Activated naive CD4-positive, alpha-beta T cell treated with anti-CD3 and anti-CD28 coated beads, Interleukin-2, amount 50 U/mL, for 24 hours (primary cell): ENCODE measurements at regions not wholly inside any gene's neighbourhood (a gene's known extent, or its start where the extent isn't known, plus 50 kb on each side); places are given as distances from the start of the nearest gene placed in this dataset.

Experiments used
- H3K27ac Mint-ChIP-seq: one replicate; pipeline ENCODE4 v1.8.0; 2021; ENCODE audit warnings: mild to moderate bottlenecking, mixed read lengths
- H3K27me3 Mint-ChIP-seq: one replicate; pipeline ENCODE4 v1.8.0; 2021; ENCODE audit warnings: mixed read lengths
- H3K36me3 Mint-ChIP-seq: one replicate; pipeline ENCODE4 v1.8.0; 2021; ENCODE audit warnings: mixed read lengths
- H3K4me1 Mint-ChIP-seq: one replicate; pipeline ENCODE4 v1.8.0; 2021; ENCODE audit warnings: mixed read lengths
- H3K4me3 Mint-ChIP-seq: one replicate; pipeline ENCODE4 v1.8.0; 2021; ENCODE audit warnings: mild to moderate bottlenecking, mixed read lengths
- H3K9me3 Mint-ChIP-seq: one replicate; pipeline ENCODE4 v1.8.0; 2021; ENCODE audit warnings: mixed read lengths

DNA sequence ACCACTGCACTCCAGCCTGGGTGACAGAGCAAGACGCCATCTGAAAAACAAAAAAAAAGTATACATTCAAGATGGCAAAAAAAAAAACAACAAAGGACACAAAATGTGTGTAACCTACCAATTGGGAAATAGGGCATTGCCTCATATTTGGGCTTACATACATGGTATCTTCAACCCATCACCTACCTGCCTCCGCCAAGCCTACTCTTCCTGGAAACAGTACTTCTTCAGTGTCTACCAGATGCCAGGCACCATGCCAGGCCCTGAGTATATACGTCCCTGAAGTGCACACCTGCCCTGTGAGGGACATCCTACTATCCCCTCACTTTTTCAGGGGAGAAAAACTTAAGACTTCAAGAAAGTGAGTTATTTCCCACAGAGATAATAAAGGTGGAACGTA lies 160.2 kb downstream of the TOMM20 start:
- Mint-ChIP-seq H3K36me3 (no peaks in the 10 kb centered on the region), H3K27me3 (no peaks in the 10 kb centered on the region), H3K4me1 (peaks cover 49% of the 10 kb centered on the region), H3K9me3 (no peaks in the 10 kb centered on the region), H3K27ac (no peak overlapping the region), H3K4me3 (no peak overlapping the region)

- no peaks in the 10 kb centered on the region for H3K9me3 Mint-ChIP-seq
- H3K36me3 Mint-ChIP-seq, result no peaks in the 10 kb centered on the region
- H3K27me3 Mint-ChIP-seq, result no peaks in the 10 kb centered on the region
- no peak overlapping the region for H3K4me3 Mint-ChIP-seq
- H3K27ac Mint-ChIP-seq, result no peak overlapping the region
- H3K4me1 Mint-ChIP-seq, result peaks cover 54% of the 10 kb centered on the region
These were observed 161.5 kb downstream of the TOMM20 start for GRCh38 chr1:234967121-234967520.

DNA sequence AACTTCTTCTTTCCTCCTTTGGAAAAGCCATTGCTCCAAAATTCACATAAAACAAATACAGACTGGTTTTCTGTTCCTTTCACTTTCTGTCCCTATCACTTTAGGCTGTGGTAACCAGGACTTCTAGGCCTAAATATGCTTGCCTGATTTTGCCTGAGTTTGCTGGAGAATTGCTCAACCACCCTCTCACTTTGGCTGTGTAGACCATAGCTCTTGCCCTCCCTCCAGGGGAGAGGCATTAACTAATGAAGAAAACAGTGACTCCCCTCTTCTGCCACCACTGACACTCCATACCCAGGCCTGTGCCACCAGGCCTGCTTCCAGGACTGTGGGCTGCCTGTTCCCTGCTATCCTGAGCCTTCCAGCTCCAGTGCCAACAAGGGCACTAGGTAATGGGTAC lies 163.5 kb downstream of the TOMM20 start:
- H3K9me3 Mint-ChIP-seq, result no peaks in the 10 kb centered on the region
- H3K36me3 Mint-ChIP-seq, result no peaks in the 10 kb centered on the region
- no peak overlapping the region for H3K4me3 Mint-ChIP-seq
- peak overlapping the region; percentile 88 for H3K27ac Mint-ChIP-seq
- H3K27me3 Mint-ChIP-seq, result no peaks in the 10 kb centered on the region
- H3K4me1 Mint-ChIP-seq, result peaks cover 53% of the 10 kb centered on the region

DNA sequence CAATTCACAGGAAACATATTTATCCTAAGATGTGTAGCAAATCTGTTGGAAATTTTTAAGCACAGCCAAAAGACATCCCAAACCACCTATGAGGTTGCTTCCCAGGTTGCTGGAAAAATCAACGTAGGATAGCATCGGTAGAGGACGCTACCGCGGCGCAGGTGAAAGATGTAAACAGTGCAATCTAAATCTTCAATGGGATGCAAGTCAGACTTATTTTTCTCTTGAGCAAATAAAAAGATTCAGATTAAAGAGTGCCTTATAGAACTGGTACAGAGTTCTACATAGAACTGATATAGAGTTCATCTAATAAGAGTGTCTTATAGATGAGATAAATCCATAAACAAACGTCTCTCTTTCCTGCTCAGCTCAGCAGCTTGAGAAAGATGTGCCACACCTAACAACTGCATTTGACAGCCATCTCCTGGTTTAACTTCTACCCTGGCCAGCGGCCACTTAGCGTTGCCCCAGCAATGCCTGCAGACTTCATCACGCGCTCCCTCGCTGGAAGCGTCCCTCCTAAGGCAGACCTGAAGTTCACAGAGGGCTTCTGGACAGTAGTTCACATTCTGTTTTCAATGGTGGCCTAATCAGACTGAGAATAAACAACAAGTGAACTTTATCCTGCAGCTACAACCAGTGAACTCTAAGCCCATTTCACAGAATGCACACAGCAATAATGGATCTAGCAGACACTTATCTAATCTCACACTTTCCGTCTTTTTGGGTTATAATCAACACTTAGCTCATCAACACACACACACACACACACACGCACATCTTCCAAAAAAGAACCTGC lies 164.5 kb downstream of the TOMM20 start:
- Mint-ChIP-seq H3K36me3 (no peaks in the 10 kb centered on the region), H3K4me1 (peaks cover 63% of the 10 kb centered on the region), H3K9me3 (no peaks in the 10 kb centered on the region), H3K27me3 (no peaks in the 10 kb centered on the region), H3K27ac (peak overlapping the region; percentile 97), H3K4me3 (peak overlapping the region; percentile 49)

- H3K4me1 Mint-ChIP-seq, result peaks cover 66% of the 10 kb centered on the region
- H3K9me3 Mint-ChIP-seq, result no peaks in the 10 kb centered on the region
- H3K36me3 Mint-ChIP-seq, result no peaks in the 10 kb centered on the region
- H3K27ac Mint-ChIP-seq, result peak overlapping the region; percentile 97
- no peaks in the 10 kb centered on the region for H3K27me3 Mint-ChIP-seq
- H3K4me3 Mint-ChIP-seq, result peak overlapping the region; percentile 77
These were observed 165.3 kb downstream of the TOMM20 start for GRCh38 chr1:234963180-234963903.

GRCh38 chr1:234962340-234962989 lies 166.2 kb downstream of the TOMM20 start:
- H3K27me3 Mint-ChIP-seq, result no peaks in the 10 kb centered on the region
- no peaks in the 10 kb centered on the region for H3K36me3 Mint-ChIP-seq

DNA sequence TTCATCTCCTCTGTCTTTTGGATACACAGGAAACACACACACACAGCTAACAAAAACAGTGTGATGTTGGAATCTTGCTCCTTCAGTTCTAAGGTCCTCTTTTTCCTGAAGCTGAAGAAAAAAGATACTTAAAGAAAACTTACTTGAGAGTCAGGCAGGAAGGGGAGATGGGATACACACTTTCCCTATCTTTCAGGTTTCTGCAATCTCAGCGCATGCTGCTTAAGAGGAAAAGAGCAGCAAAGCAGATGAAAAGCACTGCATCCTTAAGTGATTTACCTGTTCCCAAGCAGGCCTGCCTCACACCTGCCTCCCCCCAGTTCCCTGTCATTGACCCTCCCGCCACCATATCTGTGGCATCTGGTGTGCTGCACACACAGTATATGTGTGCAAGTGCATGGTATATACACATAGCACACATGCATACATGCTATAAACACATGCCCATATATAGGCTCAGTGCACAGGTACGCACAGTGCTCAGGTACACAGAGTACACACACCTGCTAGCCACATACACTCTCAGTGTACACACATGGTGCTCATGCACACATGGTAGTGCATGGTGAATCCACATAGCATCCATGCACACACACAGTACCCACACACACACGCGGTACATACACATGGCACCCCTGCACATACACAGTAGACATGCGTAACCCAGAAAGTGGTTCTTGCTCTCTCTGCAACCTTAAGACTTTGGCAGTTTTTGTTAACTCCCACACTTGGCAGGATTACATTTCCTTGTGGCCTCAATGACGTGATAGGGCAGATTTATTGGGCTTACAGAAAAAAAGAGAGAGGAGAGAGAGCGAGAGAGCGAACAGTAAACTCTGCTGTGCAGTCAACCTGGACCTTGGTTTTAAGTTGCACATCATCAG lies 166.9 kb downstream of the TOMM20 start:
- Mint-ChIP-seq H3K4me3 (peak overlapping the region; percentile 77), H3K27me3 (no peaks in the 10 kb centered on the region), H3K27ac (peak overlapping the region; percentile 97), H3K36me3 (no peaks in the 10 kb centered on the region), H3K9me3 (no peaks in the 10 kb centered on the region), H3K4me1 (peaks cover 72% of the 10 kb centered on the region)

More at GRCh38 chr1:234962340-234962989, 166.2 kb downstream of the TOMM20 start:
- Mint-ChIP-seq H3K4me3 (peak overlapping the region; percentile 77), H3K9me3 (no peaks in the 10 kb centered on the region), H3K4me1 (peaks cover 67% of the 10 kb centered on the region), H3K27ac (peak overlapping the region; percentile 97)

GRCh38 chr1:234960722-234961455 lies 167.7 kb downstream of the TOMM20 start:
- H3K27ac Mint-ChIP-seq, result peak overlapping the region; percentile 38
- H3K9me3 Mint-ChIP-seq, result no peaks in the 10 kb centered on the region
- no peak overlapping the region for H3K4me3 Mint-ChIP-seq
- no peaks in the 10 kb centered on the region for H3K27me3 Mint-ChIP-seq
- peaks cover 72% of the 10 kb centered on the region for H3K4me1 Mint-ChIP-seq
- no peaks in the 10 kb centered on the region for H3K36me3 Mint-ChIP-seq

DNA sequence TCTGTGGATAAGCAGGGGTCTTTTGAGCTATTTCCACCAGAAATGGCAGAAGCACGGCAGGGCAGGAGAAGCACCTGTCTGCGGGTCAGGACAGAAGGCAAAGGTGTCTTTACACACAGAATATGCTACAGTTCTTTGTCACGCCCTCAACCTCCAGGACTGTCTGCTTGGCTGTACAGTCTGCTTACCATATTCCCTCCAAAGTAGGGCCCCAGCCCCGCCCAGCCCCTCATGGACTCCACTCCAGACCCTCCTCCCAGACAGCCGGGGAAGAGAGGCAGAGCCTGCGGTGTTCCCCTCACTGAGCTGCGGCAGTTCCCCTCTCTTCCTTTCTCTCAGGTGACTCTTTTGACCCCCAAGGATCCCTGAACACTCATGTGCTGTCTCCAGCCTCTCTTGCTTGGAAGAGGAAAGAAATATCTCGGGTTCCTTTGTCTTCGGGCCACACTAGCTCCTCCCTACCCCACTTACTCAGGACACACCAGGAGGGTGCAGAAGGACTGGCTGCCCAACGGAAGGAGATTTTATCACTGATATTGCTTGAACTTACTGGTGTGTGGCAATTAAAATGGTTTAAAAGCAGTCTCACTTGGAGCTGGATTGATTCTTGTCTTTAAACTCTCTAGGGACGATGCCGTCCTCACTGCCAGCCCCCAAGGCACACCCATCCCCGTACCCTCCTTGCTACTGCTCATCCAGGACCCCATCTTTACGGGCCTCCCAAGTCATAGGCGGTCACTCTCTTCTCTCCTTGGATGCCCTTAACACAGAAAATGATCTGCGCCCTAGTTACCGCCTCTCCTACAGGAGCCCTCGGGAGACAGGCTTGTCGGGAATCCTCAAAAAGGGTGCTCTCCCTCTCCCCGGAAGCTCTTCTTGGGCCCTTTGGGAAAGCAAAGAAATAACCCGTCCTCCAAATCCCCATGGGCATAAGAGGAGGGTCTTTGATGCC lies 169.7 kb downstream of the TOMM20 start:
- no peaks in the 10 kb centered on the region for H3K27me3 Mint-ChIP-seq
- H3K9me3 Mint-ChIP-seq, result no peaks in the 10 kb centered on the region
- peaks cover 74% of the 10 kb centered on the region for H3K4me1 Mint-ChIP-seq
- peak overlapping the region; percentile 6 for H3K27ac Mint-ChIP-seq
- no peaks in the 10 kb centered on the region for H3K36me3 Mint-ChIP-seq
- H3K4me3 Mint-ChIP-seq, result no peak overlapping the region

DNA sequence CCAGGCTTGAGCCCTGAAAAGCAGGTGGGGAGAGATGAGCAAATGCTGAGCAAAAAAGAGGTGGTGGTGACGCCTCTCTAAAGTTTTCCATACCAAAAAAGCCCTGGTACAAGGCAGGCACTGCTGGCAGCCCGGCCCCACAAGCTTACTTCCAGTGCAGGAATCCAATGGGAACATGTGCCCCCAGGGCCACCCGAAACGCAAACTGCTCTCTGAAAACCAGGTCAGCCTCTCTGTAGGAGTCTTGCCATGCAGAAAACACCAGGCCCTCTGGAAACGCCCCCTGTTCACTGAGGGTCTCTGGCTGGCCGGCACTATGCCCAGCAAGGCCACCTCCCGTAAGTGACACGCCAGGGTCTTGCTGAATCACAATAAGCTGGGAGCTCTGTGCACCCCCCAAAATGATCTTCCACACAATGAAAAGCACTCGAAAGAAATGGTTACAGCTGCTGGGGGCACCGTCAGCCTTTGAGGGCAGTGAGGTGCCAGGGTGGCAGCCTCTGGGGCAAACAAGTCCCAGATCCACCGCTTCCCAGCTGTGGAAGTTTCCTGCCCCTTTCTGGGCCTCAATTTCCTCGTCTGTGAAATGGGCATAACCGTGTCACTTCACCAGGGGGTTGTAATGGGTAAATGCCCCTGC lies 170.5 kb downstream of the TOMM20 start:
- no peaks in the 10 kb centered on the region for H3K9me3 Mint-ChIP-seq
- H3K4me1 Mint-ChIP-seq, result peaks cover 73% of the 10 kb centered on the region
- H3K27ac Mint-ChIP-seq, result peak overlapping the region; percentile 8
- no peaks in the 10 kb centered on the region for H3K36me3 Mint-ChIP-seq
- no peaks in the 10 kb centered on the region for H3K27me3 Mint-ChIP-seq
- H3K4me3 Mint-ChIP-seq, result no peak overlapping the region

GRCh38 chr1:234957330-234958065 lies 171.1 kb downstream of the TOMM20 start:
- Mint-ChIP-seq H3K27me3 (no peaks in the 10 kb centered on the region), H3K9me3 (no peaks in the 10 kb centered on the region), H3K4me1 (peaks cover 66% of the 10 kb centered on the region), H3K4me3 (no peak overlapping the region), H3K27ac (peak overlapping the region; percentile 74), H3K36me3 (no peaks in the 10 kb centered on the region)

DNA sequence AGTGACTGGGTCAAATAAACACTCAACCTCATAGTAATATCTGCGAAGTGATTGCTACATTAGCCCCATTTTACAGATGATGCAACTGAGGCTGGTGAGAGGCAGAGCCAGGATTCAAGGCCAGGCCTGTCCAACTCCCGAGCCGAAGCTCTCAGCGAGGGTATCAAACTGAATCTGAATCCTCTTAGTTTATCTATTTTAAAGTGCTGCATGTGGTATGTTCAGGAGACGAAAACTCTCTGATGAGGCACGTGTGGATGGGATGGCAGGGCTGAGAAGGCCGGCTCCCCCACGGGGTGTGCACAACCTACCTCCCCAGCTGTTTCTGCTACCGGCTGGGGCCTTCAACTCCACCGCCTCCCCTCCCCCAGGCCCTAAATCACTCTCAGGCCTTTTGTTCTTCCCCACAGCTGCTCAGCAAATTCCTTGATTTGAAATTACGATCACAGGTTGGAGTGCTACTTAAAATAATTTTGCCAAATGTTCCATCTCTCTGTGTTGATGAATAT lies 171.8 kb downstream of the TOMM20 start:
- Mint-ChIP-seq H3K4me3 (no peak overlapping the region), H3K36me3 (no peaks in the 10 kb centered on the region), H3K27ac (peak overlapping the region; percentile 74), H3K27me3 (no peaks in the 10 kb centered on the region), H3K9me3 (no peaks in the 10 kb centered on the region), H3K4me1 (peaks cover 60% of the 10 kb centered on the region)
